PC-9 (cell line): ENCODE measurements at regions not wholly inside any gene's neighbourhood (a gene's known extent, or its start where the extent isn't known, plus 50 kb on each side); places are given as distances from the start of the nearest gene placed in this dataset.

ENCODE experiments used
- EZH2 ChIP-seq: fragments of 200-600 bp; sonication (generic); IDR thresholded peaks from 2 replicates; pipeline ENCODE4 v1.8.0; 2017; ENCODE audit warnings: antibody characterized with exemption, low read depth
- TF ChIP-seq, protein P1 (sequence below): fragments of 200-600 bp; sonication (generic); conservative IDR thresholded peaks from 2 replicates; pipeline ENCODE4 v1.6.1; 2017; ENCODE audit warnings: mixed run types, antibody characterized with exemption, mild to moderate bottlenecking, moderate library complexity

GRCh38 chr7:159195946-159196345, 51.3 kb upstream of the VIPR2 start:
- TF ChIP-seq, protein P1, sequence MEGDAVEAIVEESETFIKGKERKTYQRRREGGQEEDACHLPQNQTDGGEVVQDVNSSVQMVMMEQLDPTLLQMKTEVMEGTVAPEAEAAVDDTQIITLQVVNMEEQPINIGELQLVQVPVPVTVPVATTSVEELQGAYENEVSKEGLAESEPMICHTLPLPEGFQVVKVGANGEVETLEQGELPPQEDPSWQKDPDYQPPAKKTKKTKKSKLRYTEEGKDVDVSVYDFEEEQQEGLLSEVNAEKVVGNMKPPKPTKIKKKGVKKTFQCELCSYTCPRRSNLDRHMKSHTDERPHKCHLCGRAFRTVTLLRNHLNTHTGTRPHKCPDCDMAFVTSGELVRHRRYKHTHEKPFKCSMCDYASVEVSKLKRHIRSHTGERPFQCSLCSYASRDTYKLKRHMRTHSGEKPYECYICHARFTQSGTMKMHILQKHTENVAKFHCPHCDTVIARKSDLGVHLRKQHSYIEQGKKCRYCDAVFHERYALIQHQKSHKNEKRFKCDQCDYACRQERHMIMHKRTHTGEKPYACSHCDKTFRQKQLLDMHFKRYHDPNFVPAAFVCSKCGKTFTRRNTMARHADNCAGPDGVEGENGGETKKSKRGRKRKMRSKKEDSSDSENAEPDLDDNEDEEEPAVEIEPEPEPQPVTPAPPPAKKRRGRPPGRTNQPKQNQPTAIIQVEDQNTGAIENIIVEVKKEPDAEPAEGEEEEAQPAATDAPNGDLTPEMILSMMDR, result no peak
- TF ChIP-seq EZH2, result 0 out of 2 replicates have a peak, but pooled peaks have one; percentile 45
